Nephron progenitor cell (in vitro differentiated cells): ENCODE measurements at regions not wholly inside any gene's neighbourhood (a gene's known extent, or its start where the extent isn't known, plus 50 kb on each side); places are given as distances from the start of the nearest gene placed in this dataset.
"Not testable (repeated sequence)": the region's sequence is repeated elsewhere in the genome, so short reads cannot be mapped to it uniquely, and the experiment has no call there.

Source experiments
- DNase-seq: peaks from one replicate; pipeline ENCODE4 v3.0.0; 2021
- H3K27ac Mint-ChIP-seq: 2 replicates; pipeline ENCODE4 v1.8.0; 2021; ENCODE audit warnings: mild to moderate bottlenecking, moderate library complexity, mixed read lengths
- H3K27me3 Mint-ChIP-seq: 2 replicates; pipeline ENCODE4 v1.8.0; 2021; ENCODE audit warnings: mild to moderate bottlenecking, low read depth, mixed read lengths; ENCODE audit not compliant: poor library complexity
- H3K36me3 Mint-ChIP-seq: 2 replicates; pipeline ENCODE4 v1.8.0; 2021; ENCODE audit warnings: low read depth, mixed read lengths
- H3K4me1 Mint-ChIP-seq: 2 replicates; pipeline ENCODE4 v1.8.0; 2021; ENCODE audit warnings: mixed read lengths
- H3K4me3 Mint-ChIP-seq: 2 replicates; pipeline ENCODE4 v1.8.0; 2021; ENCODE audit warnings: mild to moderate bottlenecking, moderate library complexity, mixed read lengths
- H3K9me3 Mint-ChIP-seq: 2 replicates; pipeline ENCODE4 v1.8.0; 2021; ENCODE audit warnings: mild to moderate bottlenecking, moderate library complexity, mixed read lengths
- TF ChIP-seq, protein P1 (sequence below): fragments of 200-600 bp; sonication (generic); IDR thresholded peaks from 2 replicates; pipeline ENCODE4 v1.5.0; 2021; ENCODE audit warnings: antibody characterized with exemption

DNA sequence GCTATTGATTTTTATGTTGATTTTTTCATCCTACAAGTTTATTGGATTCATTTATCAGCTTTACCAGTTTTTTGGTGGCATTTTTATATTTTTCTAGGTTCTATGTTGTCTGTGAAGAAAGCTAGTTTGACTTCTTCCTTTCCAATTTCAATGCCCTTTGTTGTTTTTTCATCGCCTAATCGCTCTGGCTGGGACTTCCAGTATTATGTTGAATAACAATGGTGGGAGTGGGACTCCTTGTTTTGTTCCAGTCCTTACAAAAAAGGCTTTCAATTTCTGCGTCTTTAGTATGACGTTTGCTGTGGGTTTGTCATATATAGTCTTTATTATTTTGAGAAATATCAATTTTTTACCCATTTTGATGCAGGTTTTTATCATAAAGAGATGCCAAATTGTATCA is 175.6 kb upstream of the CCNH start:
- Mint-ChIP-seq H3K27ac (no peak overlapping the region), H3K4me3 (no peak overlapping the region), H3K27me3 (peaks cover 4% of the 10 kb centered on the region), H3K4me1 (no peaks in the 10 kb centered on the region), H3K9me3 (no peaks in the 10 kb centered on the region), H3K36me3 (no peaks in the 10 kb centered on the region)
- TF ChIP-seq, protein P1, sequence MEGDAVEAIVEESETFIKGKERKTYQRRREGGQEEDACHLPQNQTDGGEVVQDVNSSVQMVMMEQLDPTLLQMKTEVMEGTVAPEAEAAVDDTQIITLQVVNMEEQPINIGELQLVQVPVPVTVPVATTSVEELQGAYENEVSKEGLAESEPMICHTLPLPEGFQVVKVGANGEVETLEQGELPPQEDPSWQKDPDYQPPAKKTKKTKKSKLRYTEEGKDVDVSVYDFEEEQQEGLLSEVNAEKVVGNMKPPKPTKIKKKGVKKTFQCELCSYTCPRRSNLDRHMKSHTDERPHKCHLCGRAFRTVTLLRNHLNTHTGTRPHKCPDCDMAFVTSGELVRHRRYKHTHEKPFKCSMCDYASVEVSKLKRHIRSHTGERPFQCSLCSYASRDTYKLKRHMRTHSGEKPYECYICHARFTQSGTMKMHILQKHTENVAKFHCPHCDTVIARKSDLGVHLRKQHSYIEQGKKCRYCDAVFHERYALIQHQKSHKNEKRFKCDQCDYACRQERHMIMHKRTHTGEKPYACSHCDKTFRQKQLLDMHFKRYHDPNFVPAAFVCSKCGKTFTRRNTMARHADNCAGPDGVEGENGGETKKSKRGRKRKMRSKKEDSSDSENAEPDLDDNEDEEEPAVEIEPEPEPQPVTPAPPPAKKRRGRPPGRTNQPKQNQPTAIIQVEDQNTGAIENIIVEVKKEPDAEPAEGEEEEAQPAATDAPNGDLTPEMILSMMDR, result no peak
- no peak for DNase-seq

DNA sequence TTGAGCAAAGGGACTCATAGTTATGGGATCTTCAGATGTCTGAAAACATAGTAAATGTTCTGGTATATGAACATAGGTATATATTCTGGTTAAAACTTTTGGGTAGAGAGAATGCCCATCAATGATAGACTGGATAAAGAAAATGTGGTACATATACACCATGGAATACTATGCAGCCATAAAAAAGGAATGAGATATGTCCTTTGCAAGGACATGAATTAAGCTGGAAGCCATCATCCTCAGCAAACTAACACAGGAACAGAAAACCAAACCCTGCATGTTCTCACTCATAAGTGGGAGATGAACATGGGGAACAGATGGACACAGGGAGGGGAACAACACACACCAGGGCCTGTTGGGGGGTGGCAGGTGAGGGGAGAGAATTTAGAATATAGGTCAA is 171.0 kb upstream of the CCNH start:
- H3K36me3 Mint-ChIP-seq, H3K9me3 Mint-ChIP-seq, H3K4me3 Mint-ChIP-seq, H3K27me3 Mint-ChIP-seq, H3K27ac Mint-ChIP-seq, H3K4me1 Mint-ChIP-seq, DNase-seq: not testable (repeated sequence)

DNA sequence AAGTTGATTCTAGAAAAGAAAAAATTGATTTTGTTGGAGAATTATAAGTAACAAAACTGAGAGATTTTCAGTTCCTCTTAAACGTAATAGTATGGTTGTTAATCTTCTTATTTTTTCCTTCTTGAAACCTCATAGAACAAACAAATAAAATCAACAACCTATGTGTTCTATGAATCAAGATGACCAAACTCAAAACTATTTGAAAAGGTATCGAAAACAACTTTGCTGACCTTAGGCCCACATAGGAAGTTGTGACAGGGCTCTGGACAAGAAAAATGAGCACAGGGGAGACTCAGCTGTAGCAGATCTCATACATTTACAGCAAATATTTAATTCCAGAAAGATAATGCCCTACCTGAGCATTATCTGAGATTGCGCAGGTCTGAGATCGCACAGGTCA is 169.4 kb upstream of the CCNH start:
- Mint-ChIP-seq H3K36me3 (no peaks in the 10 kb centered on the region), H3K9me3 (no peaks in the 10 kb centered on the region), H3K4me1 (no peaks in the 10 kb centered on the region)

DNA sequence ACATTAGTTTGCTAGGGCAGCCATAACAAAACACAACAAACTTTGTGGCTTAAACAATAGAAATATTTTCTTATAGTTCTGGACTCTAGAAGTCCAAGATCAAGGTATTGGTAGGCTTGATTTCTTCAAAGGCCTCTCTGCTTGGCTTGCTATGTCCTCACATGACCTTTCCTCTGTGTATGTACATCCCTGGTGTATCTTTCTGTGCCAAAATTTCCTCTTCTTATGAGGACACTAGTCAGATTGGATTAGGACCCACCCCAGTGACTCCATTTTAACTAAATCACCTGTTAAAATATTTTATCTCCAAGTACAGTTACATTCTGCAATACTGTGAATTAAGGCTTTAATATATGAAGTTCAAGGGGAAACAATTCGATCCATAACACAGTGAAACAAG is 168.9 kb upstream of the CCNH start:
- Mint-ChIP-seq H3K4me3 (no peak overlapping the region), H3K9me3 (no peaks in the 10 kb centered on the region), H3K4me1 (no peaks in the 10 kb centered on the region), H3K36me3 (no peaks in the 10 kb centered on the region), H3K27ac (no peak overlapping the region), H3K27me3 (peaks cover 3% of the 10 kb centered on the region)
- DNase-seq, result no peak
- TF ChIP-seq, protein P1, result no peak

More for the DNA sequence above, 169.4 kb upstream of the CCNH start:
- TF ChIP-seq, protein P1, result no peak
- Mint-ChIP-seq H3K4me3 (no peak overlapping the region), H3K27me3 (peaks cover 4% of the 10 kb centered on the region), H3K27ac (no peak overlapping the region)
- no peak for DNase-seq

DNA sequence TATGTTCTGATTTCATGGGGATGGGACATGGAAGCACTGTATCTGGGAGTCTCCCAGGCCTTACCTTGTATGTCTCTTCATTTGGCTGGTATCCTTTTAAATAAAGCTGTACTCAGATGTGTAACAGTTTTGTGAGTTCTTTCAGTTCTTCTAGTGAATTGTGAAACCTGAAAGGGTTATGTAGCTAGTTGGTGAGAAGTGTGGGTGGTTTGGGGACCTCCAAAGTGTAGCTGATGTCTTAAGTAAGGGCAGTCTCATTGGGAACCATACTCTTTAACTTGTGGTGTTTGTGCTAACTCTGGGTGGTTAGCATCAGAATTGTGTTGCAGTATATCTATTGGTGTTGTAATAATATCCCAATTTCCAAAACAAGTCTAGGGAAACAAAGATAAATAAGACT is 166.9 kb upstream of the CCNH start:
- H3K4me1 Mint-ChIP-seq, result no peaks in the 10 kb centered on the region
- H3K27me3 Mint-ChIP-seq, result no peaks in the 10 kb centered on the region
- no peak overlapping the region for H3K4me3 Mint-ChIP-seq
- H3K9me3 Mint-ChIP-seq, result no peaks in the 10 kb centered on the region
- DNase-seq, result no peak
- no peaks in the 10 kb centered on the region for H3K36me3 Mint-ChIP-seq
- H3K27ac Mint-ChIP-seq, result no peak overlapping the region
- TF ChIP-seq, protein P1, result no peak

DNA sequence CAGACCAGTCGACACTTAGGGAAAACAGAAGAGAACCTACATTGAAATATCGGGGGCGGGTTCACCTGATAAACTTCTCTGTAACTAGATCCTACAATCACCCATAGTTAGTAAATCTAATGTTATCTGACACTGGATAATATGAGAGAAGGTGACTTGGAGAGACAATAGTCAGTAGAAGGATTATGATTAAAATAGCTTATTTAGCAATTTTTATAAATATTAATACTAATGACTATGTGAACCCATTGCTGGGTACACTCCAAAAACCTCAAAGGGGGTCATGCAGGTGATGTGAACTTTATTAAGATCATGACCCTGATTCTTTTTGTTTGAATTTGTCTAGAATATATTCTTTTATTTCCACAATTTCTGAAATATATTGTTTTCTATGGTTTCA is 164.1 kb upstream of the CCNH start:
- TF ChIP-seq, protein P1, result no peak
- H3K4me1 Mint-ChIP-seq, result no peaks in the 10 kb centered on the region
- H3K4me3 Mint-ChIP-seq, result no peak overlapping the region
- DNase-seq, result no peak
- no peaks in the 10 kb centered on the region for H3K27me3 Mint-ChIP-seq
- no peak overlapping the region for H3K27ac Mint-ChIP-seq
- no peaks in the 10 kb centered on the region for H3K36me3 Mint-ChIP-seq
- H3K9me3 Mint-ChIP-seq, result no peaks in the 10 kb centered on the region

DNA sequence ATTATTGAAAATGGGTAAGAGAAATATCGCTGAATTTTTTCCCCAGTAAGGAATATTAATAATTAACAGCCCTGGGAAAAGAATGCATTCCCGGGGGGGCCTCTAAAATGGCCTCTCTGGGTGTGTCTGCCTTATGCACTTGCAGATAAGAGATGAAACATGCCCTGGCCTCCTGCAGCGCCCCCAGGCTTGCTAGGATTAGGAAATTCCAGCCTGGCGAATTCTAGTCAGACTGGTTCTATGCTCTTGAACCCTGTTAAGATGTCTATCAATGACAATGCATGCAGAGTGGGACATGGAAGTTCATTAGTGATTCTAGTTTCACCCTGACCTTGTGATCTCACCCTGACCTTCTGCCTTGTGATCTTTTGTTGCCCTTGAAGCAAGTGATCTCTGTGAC is 163.6 kb upstream of the CCNH start:
- not testable (repeated sequence) for H3K4me1 Mint-ChIP-seq, H3K9me3 Mint-ChIP-seq, H3K27ac Mint-ChIP-seq, H3K27me3 Mint-ChIP-seq, H3K4me3 Mint-ChIP-seq, DNase-seq, H3K36me3 Mint-ChIP-seq
